ENCODE measurements at regions not wholly inside any gene's neighbourhood (a gene's known extent, or its start where the extent isn't known, plus 50 kb on each side); places are given as distances from the start of the nearest gene placed in this dataset.

DNA sequence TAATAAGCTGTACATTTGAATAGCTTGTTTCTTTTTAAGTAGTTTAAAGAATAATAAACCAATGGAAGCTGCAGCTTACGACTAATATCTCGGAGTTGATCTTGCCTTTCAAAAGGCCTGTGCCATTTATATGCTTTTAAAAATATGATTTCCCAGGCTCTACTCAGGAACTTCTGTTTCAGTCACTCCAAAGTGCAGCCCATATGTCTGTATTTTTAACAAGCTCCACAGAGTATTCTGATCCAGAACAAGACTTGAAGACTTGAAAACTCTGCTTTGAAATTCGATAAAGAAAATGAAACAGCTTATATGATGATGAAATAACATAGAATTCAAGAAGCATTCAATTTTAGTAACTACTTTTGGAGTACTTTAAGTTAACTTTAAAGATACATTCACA, 79.1 kb upstream of the PLPPR4 start:
- TF ChIP-seq, protein P1, sequence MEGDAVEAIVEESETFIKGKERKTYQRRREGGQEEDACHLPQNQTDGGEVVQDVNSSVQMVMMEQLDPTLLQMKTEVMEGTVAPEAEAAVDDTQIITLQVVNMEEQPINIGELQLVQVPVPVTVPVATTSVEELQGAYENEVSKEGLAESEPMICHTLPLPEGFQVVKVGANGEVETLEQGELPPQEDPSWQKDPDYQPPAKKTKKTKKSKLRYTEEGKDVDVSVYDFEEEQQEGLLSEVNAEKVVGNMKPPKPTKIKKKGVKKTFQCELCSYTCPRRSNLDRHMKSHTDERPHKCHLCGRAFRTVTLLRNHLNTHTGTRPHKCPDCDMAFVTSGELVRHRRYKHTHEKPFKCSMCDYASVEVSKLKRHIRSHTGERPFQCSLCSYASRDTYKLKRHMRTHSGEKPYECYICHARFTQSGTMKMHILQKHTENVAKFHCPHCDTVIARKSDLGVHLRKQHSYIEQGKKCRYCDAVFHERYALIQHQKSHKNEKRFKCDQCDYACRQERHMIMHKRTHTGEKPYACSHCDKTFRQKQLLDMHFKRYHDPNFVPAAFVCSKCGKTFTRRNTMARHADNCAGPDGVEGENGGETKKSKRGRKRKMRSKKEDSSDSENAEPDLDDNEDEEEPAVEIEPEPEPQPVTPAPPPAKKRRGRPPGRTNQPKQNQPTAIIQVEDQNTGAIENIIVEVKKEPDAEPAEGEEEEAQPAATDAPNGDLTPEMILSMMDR (IDR thresholded peaks at IDR 0.05; ENCODE audit: low read depth, low read length, poor library complexity, severe bottlenecking): no peak
- TF ChIP-seq EZH2phosphoT487 (IDR thresholded peaks at IDR 0.05; ENCODE audit: borderline replicate concordance, low read length): no peak
